HEK293 (cell line): ENCODE measurements at regions not wholly inside any gene's neighbourhood (a gene's known extent, or its start where the extent isn't known, plus 50 kb on each side); places are given as distances from the start of the nearest gene placed in this dataset.
A peak's percentile ranks its signal among the peaks of the same experiment; 100 is the strongest.

Experiments
- ATF2 ChIP-seq: fragments of 450-650 bp; formaldehyde crosslinking; IDR thresholded peaks from 2 replicates; pipeline ENCODE4 v1.5.1; 2016; ENCODE audit warnings: missing biosample characterization, missing genetic modification characterization, low read depth
- ELK4 ChIP-seq: IDR thresholded peaks from 2 replicates; pipeline ENCODE4 v1.6.1; 2011; ENCODE audit warnings: mild to moderate bottlenecking, low read depth, low read length, borderline replicate concordance
- GLI4 ChIP-seq: fragments of 450-650 bp; formaldehyde crosslinking; IDR thresholded peaks from 2 replicates; pipeline ENCODE4 v1.5.1; 2016; ENCODE audit warnings: missing biosample characterization, missing genetic modification characterization
- HOXA7 ChIP-seq: sonication (generic); formaldehyde crosslinking; IDR thresholded peaks from 2 replicates; pipeline ENCODE4 v1.8.1; 2022; ENCODE audit warnings: missing genetic modification reagents, borderline replicate concordance
- HOXD13 ChIP-seq: sonication (generic); formaldehyde crosslinking; IDR thresholded peaks from 2 replicates; pipeline ENCODE4 v1.8.0; 2022; ENCODE audit warnings: missing genetic modification reagents, borderline replicate concordance
- MYNN ChIP-seq: fragments of 450-650 bp; formaldehyde crosslinking; IDR thresholded peaks from 2 replicates; pipeline ENCODE4 v1.5.1; 2016; ENCODE audit warnings: missing biosample characterization, missing genetic modification characterization, borderline replicate concordance
- PRDM1 ChIP-seq: fragments of 450-650 bp; formaldehyde crosslinking; IDR thresholded peaks from 2 replicates; pipeline ENCODE4; 2016; ENCODE audit warnings: missing biosample characterization, missing genetic modification characterization
- PRDM2 ChIP-seq: fragments of 450-650 bp; formaldehyde crosslinking; IDR thresholded peaks from 2 replicates; pipeline ENCODE4 v1.5.1; 2016; ENCODE audit warnings: missing biosample characterization, missing genetic modification characterization, borderline replicate concordance
- SP3 ChIP-seq: fragments of 450-650 bp; formaldehyde crosslinking; IDR thresholded peaks from 2 replicates; pipeline ENCODE4 v1.5.1; 2016; ENCODE audit warnings: missing biosample characterization, missing genetic modification characterization
- ZNF169 ChIP-seq: fragments of 450-650 bp; formaldehyde crosslinking; IDR thresholded peaks from 2 replicates; pipeline ENCODE4 v1.5.1; 2016; ENCODE audit warnings: missing biosample characterization, missing genetic modification characterization
- ZNF184 ChIP-seq: fragments of 450-650 bp; IDR thresholded peaks from 2 replicates; pipeline ENCODE4 v1.5.1; 2018; ENCODE audit warnings: missing biosample characterization, mild to moderate bottlenecking, missing genetic modification characterization
- ZNF19 ChIP-seq: fragments of 450-650 bp; formaldehyde crosslinking; IDR thresholded peaks from 2 replicates; pipeline ENCODE4; 2016; ENCODE audit warnings: missing biosample characterization, missing genetic modification characterization, low read depth
- ZNF214 ChIP-seq: fragments of 450-650 bp; formaldehyde crosslinking; IDR thresholded peaks from 2 replicates; pipeline ENCODE4 v1.5.1; 2017; ENCODE audit warnings: missing biosample characterization, mild to moderate bottlenecking, missing genetic modification characterization, borderline replicate concordance
- ZNF335 ChIP-seq: fragments of 450-650 bp; formaldehyde crosslinking; conservative IDR thresholded peaks from 2 replicates; pipeline ENCODE4 v1.5.1; 2016; ENCODE audit warnings: missing biosample characterization, missing genetic modification characterization
- ZNF350 ChIP-seq: fragments of 450-650 bp; formaldehyde crosslinking; IDR thresholded peaks from 2 replicates; pipeline ENCODE4 v1.5.0; 2017; ENCODE audit warnings: missing biosample characterization, mild to moderate bottlenecking, missing genetic modification characterization
- ZNF37A ChIP-seq: fragments of 450-650 bp; IDR thresholded peaks from 2 replicates; pipeline ENCODE4 v1.5.1; 2018; ENCODE audit warnings: missing biosample characterization, missing genetic modification characterization
- ZNF416 ChIP-seq: fragments of 450-650 bp; formaldehyde crosslinking; IDR thresholded peaks from 2 replicates; pipeline ENCODE4 v1.5.1; 2016; ENCODE audit warnings: missing biosample characterization, missing genetic modification characterization
- ZNF549 ChIP-seq: fragments of 450-650 bp; IDR thresholded peaks from 2 replicates; pipeline ENCODE4 v1.5.1; 2018; ENCODE audit warnings: missing biosample characterization, missing genetic modification characterization, mild to moderate bottlenecking, inconsistent platforms, moderate library complexity
- ZNF624 ChIP-seq: fragments of 450-650 bp; formaldehyde crosslinking; IDR thresholded peaks from 2 replicates; pipeline ENCODE4 v1.5.1; 2017; ENCODE audit warnings: missing biosample characterization, missing genetic modification characterization
- ZNF654 ChIP-seq: fragments of 450-650 bp; formaldehyde crosslinking; IDR thresholded peaks from 2 replicates; pipeline ENCODE4 v1.5.1; 2016; ENCODE audit warnings: low read depth, missing biosample characterization, missing genetic modification characterization
- ZNF747 ChIP-seq: fragments of 450-650 bp; formaldehyde crosslinking; IDR thresholded peaks from 2 replicates; pipeline ENCODE4 v1.5.1; 2016; ENCODE audit warnings: missing biosample characterization, missing genetic modification characterization
- ZNF76 ChIP-seq: fragments of 450-650 bp; formaldehyde crosslinking; IDR thresholded peaks from 2 replicates; pipeline ENCODE4; 2016; ENCODE audit warnings: low read depth, missing biosample characterization, missing genetic modification characterization, borderline replicate concordance
- ZNF768 ChIP-seq: fragments of 450-650 bp; formaldehyde crosslinking; IDR thresholded peaks from 2 replicates; pipeline ENCODE4 v1.5.1; 2018; ENCODE audit warnings: missing biosample characterization, mild to moderate bottlenecking, missing genetic modification characterization
- ZNF792 ChIP-seq: fragments of 450-650 bp; formaldehyde crosslinking; IDR thresholded peaks from 2 replicates; pipeline ENCODE4 v1.5.1; 2016; ENCODE audit warnings: missing biosample characterization, missing genetic modification characterization
- ZNF830 ChIP-seq: fragments of 450-650 bp; IDR thresholded peaks from 2 replicates; pipeline ENCODE4 v1.5.0; 2018; ENCODE audit warnings: missing biosample characterization, missing genetic modification characterization, low read depth, mild to moderate bottlenecking, moderate library complexity
- ZNF837 ChIP-seq: fragments of 450-650 bp; formaldehyde crosslinking; IDR thresholded peaks from 2 replicates; pipeline ENCODE4 v1.5.1; 2016; ENCODE audit warnings: missing biosample characterization, missing genetic modification characterization
- ZNF843 ChIP-seq: fragments of 450-650 bp; formaldehyde crosslinking; IDR thresholded peaks from 2 replicates; pipeline ENCODE4 v1.5.1; 2016; ENCODE audit warnings: missing biosample characterization, missing genetic modification characterization
- TF ChIP-seq, protein P1 (sequence below): fragments of 450-650 bp; formaldehyde crosslinking; IDR thresholded peaks from 2 replicates; pipeline ENCODE4 v1.5.1; 2016; ENCODE audit warnings: missing biosample characterization, missing genetic modification characterization
- TF ChIP-seq, protein P2 (sequence below): fragments of 450-650 bp; IDR thresholded peaks from 2 replicates; pipeline ENCODE4 v1.5.1; 2018; ENCODE audit warnings: missing biosample characterization, missing genetic modification characterization
- TF ChIP-seq, protein P3 (sequence below): fragments of 450-650 bp; formaldehyde crosslinking; IDR thresholded peaks from 2 replicates; pipeline ENCODE4 v1.5.1; 2016; ENCODE audit warnings: missing biosample characterization, missing genetic modification characterization

DNA sequence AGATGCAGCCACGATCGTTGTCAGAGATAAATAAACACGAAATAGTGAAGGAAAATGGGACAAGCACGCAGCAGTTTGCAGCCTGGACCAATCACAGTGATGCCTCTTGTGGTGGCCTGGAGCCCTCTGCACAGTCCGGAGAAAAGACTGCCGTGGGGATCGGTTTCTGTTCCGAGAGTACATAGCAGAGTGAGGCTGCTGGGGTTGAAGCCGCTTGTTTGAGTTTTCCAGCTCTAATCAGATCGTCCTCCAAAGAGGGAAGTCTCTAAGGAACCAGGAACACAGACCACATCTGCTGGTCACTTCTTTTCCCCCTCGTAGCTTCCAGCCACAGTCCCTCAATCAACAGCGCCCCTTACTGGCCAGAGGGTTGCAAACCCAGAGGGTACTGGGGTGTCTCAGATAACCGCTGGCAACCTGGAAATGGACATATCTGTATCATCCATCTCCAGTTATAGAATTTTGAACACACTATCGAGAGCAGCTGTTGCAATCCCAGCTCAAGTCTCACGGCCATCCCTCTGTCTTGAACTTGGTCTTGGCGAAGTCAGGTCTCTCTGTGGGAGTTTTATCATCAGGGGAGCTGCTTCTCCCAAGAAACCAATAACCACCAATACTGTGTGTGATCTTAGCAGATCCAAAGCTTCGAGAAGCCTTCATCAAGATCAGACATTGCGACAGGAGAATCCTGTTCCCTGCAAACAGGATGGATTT lies 57.4 kb downstream of the OLIG1 start (continued):
- TF ChIP-seq ZNF747 (tag by site-specific recombination): no peak
- TF ChIP-seq ZNF624 (tag by site-specific recombination): no peak
- no peak for TF ChIP-seq ZNF335 (tag by site-specific recombination)
- no peak for TF ChIP-seq ATF2 (tag by site-specific recombination)
- TF ChIP-seq PRDM2 (tag by site-specific recombination): no peak
- no peak for TF ChIP-seq GLI4 (tag by site-specific recombination)
- TF ChIP-seq HOXD13 (CRISPR knock-in tag): no peak
- TF ChIP-seq ZNF654 (tag by site-specific recombination): peak; percentile 98
- no peak for TF ChIP-seq ZNF792 (tag by site-specific recombination)
- no peak for TF ChIP-seq ZNF184 (tag by site-specific recombination)
- no peak for TF ChIP-seq ZNF830 (tag by site-specific recombination)
- no peak for TF ChIP-seq PRDM1 (tag by site-specific recombination)
- 0 out of 2 replicates have a peak, but pooled peaks have one; percentile 25 for TF ChIP-seq SP3 (tag by site-specific recombination)
- no peak for TF ChIP-seq ZNF37A
- TF ChIP-seq ZNF843: no peak
- no peak for TF ChIP-seq ZNF549 (tag by site-specific recombination)
- TF ChIP-seq ELK4: no peak
- TF ChIP-seq, protein P1, sequence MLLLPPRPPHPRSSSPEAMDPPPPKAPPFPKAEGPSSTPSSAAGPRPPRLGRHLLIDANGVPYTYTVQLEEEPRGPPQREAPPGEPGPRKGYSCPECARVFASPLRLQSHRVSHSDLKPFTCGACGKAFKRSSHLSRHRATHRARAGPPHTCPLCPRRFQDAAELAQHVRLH (tag by site-specific recombination): no peak
- TF ChIP-seq MYNN (tag by site-specific recombination): no peak
- TF ChIP-seq HOXA7 (CRISPR knock-in tag): no peak
- no peak for TF ChIP-seq ZNF214 (tag by site-specific recombination)
- TF ChIP-seq ZNF169 (tag by site-specific recombination): no peak
- no peak for TF ChIP-seq ZNF350
- TF ChIP-seq, protein P2, sequence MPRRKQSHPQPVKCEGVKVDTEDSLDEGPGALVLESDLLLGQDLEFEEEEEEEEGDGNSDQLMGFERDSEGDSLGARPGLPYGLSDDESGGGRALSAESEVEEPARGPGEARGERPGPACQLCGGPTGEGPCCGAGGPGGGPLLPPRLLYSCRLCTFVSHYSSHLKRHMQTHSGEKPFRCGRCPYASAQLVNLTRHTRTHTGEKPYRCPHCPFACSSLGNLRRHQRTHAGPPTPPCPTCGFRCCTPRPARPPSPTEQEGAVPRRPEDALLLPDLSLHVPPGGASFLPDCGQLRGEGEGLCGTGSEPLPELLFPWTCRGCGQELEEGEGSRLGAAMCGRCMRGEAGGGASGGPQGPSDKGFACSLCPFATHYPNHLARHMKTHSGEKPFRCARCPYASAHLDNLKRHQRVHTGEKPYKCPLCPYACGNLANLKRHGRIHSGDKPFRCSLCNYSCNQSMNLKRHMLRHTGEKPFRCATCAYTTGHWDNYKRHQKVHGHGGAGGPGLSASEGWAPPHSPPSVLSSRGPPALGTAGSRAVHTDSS (tag by site-specific recombination): no peak
- TF ChIP-seq, protein P3, sequence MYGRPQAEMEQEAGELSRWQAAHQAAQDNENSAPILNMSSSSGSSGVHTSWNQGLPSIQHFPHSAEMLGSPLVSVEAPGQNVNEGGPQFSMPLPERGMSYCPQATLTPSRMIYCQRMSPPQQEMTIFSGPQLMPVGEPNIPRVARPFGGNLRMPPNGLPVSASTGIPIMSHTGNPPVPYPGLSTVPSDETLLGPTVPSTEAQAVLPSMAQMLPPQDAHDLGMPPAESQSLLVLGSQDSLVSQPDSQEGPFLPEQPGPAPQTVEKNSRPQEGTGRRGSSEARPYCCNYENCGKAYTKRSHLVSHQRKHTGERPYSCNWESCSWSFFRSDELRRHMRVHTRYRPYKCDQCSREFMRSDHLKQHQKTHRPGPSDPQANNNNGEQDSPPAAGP (tag by site-specific recombination): peak; percentile 39; the same call in 1 of the 2 replicates
- TF ChIP-seq ZNF19 (tag by site-specific recombination): no peak
- no peak for TF ChIP-seq ZNF416 (tag by site-specific recombination)
- no peak for TF ChIP-seq ZNF837 (tag by site-specific recombination)
- TF ChIP-seq ZNF76 (tag by site-specific recombination): peak; percentile 35; the same call in 1 of the 2 replicates
- no peak for TF ChIP-seq ZNF768 (tag by site-specific recombination)
